SK-N-MC (cell line): ENCODE measurements at regions not wholly inside any gene's neighbourhood (a gene's known extent, or its start where the extent isn't known, plus 50 kb on each side); places are given as distances from the start of the nearest gene placed in this dataset.

Experiments used
- EZH2 ChIP-seq: fragments of 200-600 bp; sonication (generic); IDR thresholded peaks from one replicate; pipeline ENCODE4 v1.6.1; 2017; ENCODE audit warnings: antibody characterized with exemption
- POLR2AphosphoS5 ChIP-seq: IDR thresholded peaks from 2 replicates; pipeline ENCODE4 v1.6.1; 2012; ENCODE audit warnings: mild to moderate bottlenecking, low read depth, low read length, borderline replicate concordance

DNA sequence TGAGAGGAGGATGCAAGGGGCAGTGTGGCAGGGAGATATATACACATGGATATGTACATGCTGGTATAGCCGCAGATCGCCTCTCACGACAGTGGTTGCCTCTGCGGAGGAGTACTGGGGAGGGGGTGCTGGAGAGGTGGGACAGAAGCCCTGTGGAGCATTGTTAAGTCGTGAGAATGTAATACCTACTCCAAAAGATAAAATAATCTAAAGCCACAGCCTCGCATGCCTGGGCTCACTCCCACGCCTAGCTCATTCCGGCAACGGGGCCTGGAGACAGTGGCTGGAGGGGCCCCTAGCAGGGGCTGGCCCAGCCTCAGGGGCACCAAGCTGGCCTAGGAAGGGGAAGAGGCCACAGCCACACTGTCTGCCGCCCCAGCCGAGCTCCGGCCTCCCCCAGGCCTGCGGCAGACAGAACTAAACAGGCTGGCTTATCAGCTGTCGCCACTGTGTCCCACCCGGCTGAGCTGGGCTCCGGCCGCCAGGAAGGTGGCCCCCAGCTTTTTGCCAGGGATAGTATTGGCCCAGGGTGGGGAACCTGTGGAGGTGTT is 65.1 kb upstream of the LCTL start:
- TF ChIP-seq POLR2AphosphoS5 (no peak), EZH2 (no peak)
